HG03280 (cell line): ENCODE measurements at regions not wholly inside any gene's neighbourhood (a gene's known extent, or its start where the extent isn't known, plus 50 kb on each side); places are given as distances from the start of the nearest gene placed in this dataset.

Experiments used
- ATAC-seq: cut with Tn5 transposase; IDR thresholded peaks from one replicate; pipeline ENCODE4 v1.9.1; 2021; ENCODE audit warnings: mild to moderate bottlenecking, moderate library complexity; ENCODE audit not compliant: unreplicated experiment

DNA sequence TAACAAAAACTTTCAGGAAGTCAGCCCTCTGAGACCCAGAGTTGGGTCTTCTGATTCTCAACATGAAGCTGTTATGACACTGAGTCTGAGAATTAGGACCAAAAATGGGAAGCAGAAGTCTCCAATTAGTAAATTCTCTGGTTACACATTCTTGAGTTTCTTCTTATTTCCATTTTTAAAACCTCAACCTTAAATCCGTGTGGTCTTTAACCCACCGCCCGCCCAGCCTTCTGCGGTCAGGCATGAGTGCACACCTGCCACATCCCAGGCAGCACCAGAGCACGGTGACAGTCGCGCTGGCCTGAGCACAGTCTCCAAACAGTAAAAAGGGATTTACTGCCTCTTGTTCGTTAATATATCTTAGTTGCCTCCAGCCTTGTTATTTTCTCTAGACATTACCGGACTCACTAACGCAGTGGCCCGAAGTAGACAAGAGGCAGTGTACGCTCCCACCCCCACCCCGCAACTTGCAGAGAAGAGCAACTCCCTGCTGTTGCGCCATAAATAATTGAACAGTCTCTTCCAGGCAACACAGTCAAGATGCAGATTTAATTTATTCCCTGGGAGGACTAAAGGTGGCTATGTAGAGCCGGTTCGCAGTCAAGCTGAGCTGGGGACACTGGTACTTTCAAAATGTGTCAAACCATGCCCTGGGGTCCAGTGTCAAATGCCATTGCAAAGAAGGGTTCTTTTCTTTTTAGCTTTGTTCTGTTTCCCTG, 147.0 kb upstream of the CELF2 start:
- ATAC-seq = no peak

DNA sequence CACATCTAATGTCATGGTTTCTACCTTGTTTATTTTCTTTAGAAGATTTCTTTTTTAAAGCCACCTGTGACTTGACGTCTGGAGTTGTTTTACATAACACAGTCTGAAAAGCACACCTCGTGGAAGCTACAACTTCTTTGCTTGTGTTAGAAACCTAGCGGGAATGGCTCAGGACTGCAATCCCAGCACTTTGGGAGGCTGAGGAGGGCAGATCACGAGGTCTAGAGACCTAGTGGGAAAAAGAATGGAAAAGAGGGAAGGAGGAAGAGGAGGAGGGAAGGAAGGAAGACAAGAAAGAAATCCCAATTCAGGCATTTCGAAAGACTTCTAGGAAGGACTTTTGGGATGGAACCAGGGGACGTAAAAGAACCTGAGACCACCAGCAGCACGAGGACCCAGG, 146.3 kb upstream of the CELF2 start:
- no peak for ATAC-seq

DNA sequence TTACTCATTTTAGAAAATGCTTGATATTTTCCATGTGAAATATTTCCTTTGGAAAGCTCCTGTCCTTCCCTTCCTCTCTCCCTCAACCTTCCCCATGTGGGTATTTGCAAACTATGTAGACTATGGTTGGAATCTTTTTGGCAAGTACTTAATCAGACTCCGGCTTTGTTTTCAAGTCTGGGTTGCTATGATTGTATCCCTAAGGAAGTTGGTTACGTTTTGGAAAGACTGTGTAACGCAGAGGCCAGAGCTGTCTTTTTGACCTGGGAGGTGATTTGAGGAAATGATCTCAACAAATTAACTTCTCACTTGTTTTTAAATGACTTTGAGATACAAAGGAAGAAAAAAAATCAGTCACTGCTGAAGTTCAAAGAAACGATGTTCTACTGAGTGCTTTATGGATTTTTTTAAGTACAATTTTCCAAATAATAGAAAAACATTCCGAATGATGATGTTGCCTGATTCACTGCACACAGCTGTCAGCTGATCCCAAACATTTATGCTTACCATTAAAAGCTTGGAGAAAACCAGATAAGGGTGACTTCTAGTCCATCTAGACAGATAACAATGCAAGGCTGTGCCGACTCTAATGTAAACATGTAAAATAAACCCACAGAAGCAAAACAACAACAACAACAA, 145.5 kb upstream of the CELF2 start:
- no peak for ATAC-seq

DNA sequence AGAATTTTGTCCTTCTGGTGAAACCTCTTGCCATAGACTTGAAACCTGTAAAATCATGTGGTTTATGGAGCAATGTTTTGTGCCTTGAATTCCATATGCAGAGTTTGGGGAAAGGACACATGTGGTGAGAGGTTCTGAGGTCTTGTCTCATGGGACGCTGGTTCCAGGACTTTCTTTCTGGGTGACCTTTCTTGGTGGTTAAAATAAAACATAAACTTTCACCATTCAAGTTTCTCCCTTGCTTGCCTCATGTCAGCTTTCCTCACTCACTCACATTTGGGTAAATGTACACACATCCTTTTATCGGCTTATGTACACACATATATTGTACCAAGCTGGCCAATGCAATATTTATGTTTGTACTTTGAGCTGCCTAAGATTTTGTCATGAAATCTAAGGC, 144.9 kb upstream of the CELF2 start:
- no peak for ATAC-seq

DNA sequence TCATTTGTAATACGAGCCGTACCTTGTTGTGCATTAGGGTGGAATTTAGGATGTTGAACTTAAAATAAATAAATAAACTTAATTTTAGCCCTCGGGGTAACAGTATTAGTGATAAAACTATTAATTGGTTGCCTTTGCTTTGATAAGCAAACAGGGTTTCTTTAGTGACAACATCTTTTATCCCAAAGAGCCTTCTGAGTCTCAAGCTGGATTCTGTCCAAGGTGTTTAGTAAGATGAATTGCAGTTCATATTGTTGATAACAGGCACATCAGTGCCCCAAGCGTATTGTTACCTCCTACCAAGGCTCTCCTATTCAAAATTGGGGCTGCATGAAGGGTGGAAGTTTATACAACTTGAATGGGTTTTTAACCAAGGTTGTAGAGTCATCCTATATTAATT, 144.4 kb upstream of the CELF2 start:
- no peak for ATAC-seq

DNA sequence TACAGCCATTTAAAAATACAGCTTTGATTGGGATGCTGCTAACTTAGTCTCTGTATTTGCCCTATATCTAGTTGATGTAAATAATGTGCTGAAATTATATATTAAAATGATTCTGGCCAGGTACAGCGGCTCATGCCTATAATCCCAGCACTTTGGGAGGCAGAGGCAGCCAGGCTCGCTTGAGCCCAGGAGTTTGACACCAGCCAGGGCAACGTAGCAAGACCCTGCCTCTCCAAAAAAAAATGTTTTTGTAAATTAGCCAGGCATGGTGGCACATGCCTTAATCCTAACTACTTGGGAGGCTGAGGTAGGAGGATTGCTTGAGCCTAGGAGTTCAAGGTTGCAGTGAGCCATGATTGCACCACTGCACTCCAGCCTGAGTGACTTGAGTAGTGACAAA, 143.8 kb upstream of the CELF2 start:
- no peak for ATAC-seq

DNA sequence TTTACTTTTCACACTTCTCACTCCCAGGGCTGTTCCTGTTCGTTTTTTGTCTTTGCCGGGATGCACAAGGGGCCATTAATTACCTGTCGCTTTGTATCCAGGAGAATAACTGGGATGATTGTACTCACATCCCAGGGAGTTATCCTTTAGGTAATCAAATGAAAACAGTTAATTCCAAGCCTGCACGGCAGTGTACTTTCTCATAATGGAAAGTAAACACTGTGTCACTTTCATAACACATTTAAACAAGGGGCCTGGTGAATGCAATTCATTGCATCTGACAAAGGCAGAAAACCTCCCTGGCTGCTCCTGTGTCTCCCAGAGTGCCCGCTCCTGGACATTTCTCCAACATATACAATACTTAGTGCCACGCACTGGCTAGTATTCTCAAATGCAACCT, 138.7 kb upstream of the CELF2 start:
- ATAC-seq = no peak

DNA sequence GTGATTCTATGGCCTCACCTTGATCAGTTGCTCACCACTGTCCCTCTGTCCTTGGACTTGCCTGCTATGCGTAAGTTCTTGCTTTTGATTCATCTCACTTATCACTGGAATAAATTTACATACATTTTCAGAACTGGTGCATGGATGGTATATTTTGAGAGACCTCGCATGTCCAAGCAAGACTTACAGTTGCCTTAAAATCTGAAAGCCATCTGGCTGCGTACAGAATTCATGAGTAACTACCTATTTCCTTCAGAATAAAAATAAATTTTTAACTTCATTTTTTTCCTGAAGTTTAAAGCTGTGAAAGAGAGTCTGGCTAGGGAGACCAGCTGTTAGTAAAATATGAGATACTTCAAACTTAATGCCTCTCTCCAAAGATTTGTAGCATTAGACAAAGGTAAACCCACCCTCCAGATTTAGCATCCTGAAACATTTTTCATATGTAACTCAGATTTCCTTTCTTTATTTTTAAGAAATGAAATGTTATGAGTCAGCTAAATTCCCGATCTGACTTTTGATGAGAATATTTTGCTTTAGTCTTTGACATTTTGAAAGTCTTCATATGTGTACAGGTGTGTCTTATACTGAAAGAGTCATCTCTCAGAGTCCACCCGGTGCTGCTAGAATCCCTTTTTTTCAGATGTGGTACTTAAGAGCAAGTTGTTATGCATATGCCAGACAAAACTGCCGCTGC, 136.4 kb upstream of the CELF2 start:
- no peak for ATAC-seq

DNA sequence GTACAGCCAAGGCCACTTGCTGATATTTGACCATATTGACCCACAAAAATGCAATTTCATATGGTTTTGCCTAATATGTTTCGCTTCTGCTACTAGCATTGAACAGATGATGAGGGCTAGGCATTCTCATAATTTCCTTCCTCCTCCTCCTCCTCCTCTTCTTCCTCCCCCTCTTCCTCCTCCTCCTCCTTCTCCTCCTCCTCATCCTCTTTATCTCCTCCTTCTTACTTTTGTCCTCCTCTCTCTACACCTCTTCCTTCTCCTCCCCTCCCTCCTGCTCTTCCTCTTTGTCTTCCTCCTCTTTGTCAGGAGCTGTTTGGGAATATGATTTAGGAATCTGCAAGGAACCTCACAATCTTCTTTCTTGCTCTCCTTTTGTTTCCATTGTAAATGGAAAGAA, 133.9 kb upstream of the CELF2 start:
- ATAC-seq = no peak

DNA sequence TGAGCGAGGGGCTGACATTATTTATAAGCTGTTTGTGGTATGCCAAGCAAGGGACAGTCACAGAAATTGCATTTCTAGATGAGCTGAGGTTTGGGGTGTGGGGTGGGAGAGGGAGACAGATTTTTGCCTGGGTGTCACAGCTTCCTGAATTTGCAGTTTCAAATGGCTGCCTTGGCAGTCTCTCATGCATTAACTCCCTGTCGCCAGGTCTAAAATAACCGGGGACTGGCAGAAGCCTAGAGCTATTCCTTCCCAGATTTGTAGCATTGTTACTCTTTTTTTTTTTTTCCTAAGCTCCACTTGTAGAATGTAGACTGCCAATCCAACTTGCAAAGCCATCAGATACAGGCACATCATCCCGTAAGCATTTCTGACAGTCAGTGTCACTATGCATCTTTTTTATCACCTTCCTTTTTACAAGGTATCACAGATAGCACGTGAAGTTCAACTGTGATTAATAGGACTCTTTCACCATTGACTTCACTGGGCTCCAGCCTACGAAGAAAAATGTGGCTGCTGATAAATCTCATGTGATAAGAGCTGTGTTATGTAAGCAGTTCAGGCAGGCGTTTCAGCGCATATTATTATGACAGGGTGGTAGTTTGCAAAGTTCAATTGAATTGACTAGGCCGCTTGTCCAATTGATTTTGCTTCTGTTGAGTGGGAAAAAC, 130.7 kb upstream of the CELF2 start:
- no peak for ATAC-seq

DNA sequence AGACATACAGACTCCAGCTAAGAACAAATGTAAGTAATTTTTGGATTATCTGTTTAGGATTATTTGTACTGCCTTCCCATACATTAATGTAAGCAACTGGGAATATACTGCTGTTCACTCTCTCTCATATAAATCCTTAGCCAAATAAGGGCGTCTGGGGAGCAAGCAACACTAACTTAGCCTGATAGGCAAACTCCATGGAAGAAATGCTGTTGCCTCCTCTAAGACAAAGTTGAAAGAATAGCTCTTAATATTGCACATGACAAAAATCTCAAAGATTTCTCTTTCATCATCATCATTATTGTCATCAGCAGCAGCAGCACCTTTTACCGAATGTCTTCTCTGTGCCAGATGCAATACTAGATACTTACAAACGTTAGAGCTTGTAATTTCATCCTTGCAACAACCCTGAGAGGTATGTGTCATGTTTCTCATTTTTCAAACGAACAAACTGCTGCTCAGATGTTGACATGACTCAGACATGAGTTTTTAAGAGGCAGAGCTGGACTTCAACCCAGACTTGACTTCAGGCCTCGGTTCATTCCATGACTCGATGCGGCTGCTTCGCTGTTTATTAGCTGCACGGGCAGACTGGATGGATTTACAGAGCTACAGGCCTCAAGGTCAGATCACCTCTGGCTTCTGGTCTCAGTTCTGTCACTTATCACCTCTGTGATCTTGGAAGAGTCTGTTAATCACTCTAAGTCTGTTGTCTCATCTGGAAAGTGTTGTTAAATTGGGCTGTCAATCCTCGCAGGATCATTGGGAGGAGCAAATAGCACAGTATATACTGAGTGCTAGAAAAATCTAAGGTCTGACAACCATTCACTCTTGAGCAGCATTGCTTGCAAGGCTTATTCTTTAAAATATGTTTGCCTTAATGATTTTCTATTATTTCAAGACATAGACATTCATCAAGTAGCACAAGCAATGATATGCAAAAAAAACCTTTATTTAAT, 126.3 kb upstream of the CELF2 start:
- no peak for ATAC-seq

DNA sequence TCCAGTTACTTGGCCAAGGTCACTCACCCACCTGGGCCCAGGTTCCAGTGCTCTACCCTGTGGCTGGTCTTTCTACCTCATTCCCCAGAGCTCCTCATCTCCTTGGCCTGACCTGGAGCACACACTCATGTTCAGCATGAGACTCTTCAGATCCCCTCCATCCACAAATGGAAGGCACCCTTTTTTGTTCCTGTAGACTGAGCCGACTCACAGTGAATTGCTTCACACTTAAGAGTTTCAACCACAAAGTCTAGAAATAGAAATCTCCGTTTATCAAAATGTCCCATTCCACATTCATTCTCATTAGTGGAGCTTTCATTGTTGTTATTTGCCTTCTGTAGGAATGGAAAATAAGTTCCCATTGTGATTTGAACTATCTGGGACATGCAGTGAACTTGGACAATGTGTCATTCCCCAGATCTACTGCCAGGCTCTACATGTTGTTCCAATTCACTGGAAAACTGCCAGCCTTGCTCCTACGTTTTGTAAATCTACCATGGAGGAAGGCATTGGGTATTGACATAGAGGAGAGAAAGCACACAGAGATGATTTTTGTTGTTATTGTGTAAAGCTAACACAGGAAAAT, 125.3 kb upstream of the CELF2 start:
- no peak for ATAC-seq

DNA sequence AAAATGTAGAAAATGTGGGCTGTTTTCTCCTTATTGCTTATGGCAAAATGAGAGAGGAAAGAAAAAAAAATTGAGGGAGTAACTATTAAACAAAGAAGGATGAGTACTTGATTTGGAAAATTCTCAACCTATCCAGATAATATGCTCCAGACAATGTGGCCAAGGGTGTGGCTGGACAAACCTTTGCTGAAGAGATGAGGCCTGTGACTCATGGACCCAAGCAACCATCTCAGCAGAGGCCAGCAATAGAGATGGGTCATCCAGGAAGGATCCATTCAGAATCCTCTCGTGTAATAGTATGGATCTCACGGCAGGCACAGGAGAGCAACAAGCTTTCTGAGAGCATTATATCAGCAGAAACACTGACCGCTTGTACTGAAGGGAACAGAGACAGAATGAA, 120.3 kb upstream of the CELF2 start:
- ATAC-seq = no peak

DNA sequence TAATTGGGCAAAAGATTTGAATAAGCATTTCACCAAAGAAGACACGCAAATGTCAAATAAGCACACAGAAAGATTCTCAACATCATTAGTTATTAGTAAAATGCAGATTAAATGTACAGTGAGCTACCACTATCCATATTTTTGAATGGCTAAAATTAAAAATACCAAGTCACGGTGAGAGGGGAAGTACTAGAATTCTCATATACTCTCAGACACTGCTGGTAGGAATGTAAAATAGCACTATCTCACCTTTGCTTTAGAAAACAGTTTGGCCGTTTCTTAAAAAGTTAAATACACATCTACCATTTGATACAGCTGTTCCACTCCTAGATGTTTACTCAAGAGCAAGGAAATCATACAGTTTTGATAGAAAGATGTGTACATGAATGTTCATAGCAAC, 115.8 kb upstream of the CELF2 start:
- ATAC-seq = no peak

DNA sequence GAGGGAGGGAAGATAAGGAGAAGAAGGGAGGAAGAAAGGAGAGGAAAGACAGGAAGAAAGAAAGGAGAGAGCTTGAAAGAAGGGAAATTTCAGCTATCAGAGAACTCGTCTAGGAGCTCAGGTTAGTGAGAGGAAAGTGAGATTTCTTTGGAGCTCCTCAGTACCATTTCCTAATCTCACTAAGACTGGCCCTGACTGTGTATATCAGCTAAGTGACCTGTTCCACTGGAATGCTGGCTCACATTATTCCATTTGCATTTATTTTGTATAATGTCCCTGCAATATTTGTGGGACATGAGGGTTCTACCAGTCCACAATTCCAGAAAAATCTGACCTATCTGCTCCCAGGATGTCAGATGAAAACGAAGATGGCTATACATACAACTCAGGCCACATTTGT, 114.7 kb upstream of the CELF2 start:
- no peak for ATAC-seq

DNA sequence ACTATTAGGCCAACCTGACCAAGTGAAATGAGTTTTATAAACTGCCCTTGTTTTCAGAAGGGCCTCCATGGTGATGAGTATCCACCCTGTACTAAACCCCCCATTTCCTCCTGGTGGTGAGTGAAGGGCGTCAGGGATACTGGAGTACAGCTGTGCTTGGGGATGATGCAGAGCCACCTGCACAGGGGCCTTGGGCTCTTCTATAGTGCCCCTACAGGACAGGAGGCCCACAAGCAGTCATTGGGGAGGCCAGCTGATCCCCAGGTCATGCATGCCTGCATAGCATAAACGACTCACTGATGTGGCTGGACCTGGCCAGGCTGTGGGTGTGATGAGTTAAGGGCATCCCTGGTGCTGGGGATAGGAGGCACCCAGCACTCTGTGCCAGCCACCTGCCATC, 114.1 kb upstream of the CELF2 start:
- no peak for ATAC-seq

DNA sequence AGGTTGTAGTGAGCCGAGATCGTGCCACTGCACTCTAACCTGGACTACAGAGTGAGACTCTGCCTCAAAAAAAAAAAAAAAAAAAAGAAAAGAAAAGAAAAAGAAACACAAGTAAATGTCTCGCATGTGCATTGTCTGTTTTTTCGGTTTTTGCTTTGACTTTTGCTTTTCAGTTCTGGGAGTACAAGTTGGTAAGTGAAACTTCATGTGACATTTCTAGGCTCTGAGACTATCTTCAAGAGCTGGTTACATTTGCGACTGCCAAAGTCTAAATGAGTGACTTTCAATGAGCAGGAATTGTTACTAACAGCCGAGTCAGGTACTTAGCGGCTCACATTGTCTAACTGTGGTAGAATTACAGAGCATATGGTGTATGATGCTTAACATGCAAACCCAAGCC, 107.0 kb upstream of the CELF2 start:
- ATAC-seq = no peak

DNA sequence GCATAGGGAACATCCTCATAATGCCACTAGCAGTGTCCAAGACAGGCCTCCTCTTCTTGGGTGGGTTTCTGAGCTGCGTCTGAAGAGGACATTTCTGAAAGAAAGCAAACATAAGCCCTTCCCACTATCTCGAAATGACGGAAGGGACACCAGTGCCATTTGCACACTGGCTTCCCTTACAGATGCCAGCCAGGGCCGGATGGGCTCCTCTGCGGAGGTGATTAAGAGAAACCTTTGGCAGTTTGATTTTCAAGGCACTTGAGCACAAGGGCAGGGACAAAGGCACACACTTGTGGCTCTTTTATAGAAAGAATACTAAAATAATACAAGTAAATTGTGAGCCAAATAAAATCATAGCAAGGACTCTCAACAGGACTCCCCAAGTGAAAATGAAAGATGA, 106.6 kb upstream of the CELF2 start:
- ATAC-seq = no peak

DNA sequence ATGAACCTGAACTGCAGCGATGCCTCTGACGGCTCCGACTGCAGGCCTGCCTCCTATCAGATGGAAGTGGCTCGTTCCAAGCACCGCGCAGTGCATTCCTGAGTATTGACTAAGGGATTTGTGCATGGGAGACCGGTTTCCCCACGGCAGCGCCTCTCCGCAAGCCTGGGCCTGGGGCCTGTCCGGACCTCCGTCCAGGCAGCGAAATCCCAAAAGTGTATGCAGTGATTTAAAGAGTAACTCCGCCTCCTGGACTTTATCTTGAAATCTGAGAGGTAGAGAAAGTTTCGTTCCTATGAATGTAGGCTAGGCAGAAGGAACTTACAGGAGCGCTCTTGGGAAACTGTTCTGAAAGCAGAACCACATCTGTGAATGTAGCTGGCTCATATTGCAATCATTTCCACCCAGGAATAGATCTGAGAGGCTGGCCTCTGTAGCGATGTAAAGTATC, 106.2 kb upstream of the CELF2 start:
- no peak for ATAC-seq

DNA sequence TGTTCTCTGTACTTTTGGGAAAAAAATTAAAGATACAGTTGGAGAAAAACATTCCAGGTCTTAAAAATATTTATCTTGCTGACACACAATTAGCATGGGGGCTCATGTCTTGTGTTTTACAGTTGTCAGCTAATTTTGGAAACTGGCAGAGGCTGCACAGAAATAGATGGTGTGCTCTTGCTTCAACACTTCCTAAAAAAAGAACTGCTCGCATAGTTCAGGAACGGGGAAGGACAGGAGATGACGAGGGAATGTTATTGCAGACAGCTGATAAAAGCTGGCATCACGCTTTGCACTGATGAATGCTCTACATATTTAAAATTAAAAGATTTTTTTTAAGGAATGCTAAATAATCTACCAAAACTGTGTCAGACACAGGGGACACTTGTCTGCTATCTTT, 103.5 kb upstream of the CELF2 start:
- ATAC-seq = no peak
